ENCODE measurements at regions not wholly inside any gene's neighbourhood (a gene's known extent, or its start where the extent isn't known, plus 50 kb on each side); places are given as distances from the start of the nearest gene placed in this dataset.

- Histone ChIP-seq H3K36me3 (no peaks in the 10 kb centered on the region), H3K27ac (no peak overlapping the region), H3K27me3 (replicated peaks) (no peaks in the 10 kb centered on the region; the same call in 1 of the 2 replicates), H3K9me3 (replicated peaks) (no peaks in the 10 kb centered on the region), H3K4me1 (replicated peaks) (peaks cover 6% of the 10 kb centered on the region), H3K4me3 (no peak overlapping the region)
- DNase-seq (ENCODE audit: low read depth in 1 of 2, low spot score in 2 of 2), result peak in 1 of 2 experiments; percentile 50
These were observed 113.3 kb upstream of the SPRY2 start for GRCh38 chr13:80454245-80454644.

GRCh38 chr13:80452279-80452678 is 111.4 kb upstream of the SPRY2 start:
- Histone ChIP-seq H3K27ac (no peak overlapping the region), H3K36me3 (no peaks in the 10 kb centered on the region), H3K4me3 (no peak overlapping the region), H3K4me1 (replicated peaks) (peaks cover 6% of the 10 kb centered on the region), H3K9me3 (replicated peaks) (no peaks in the 10 kb centered on the region), H3K27me3 (replicated peaks) (no peaks in the 10 kb centered on the region; the same call in 1 of the 2 replicates)
- DNase-seq (ENCODE audit: low read depth in 1 of 2, low spot score in 2 of 2), result no peak

- Histone ChIP-seq H3K4me1 (replicated peaks) (peaks cover 6% of the 10 kb centered on the region), H3K9me3 (replicated peaks) (no peaks in the 10 kb centered on the region), H3K27me3 (replicated peaks) (no peaks in the 10 kb centered on the region; the same call in 1 of the 2 replicates), H3K36me3 (no peaks in the 10 kb centered on the region), H3K4me3 (no peak overlapping the region), H3K27ac (no peak overlapping the region)
- no peak for DNase-seq (ENCODE audit: low read depth in 1 of 2, low spot score in 2 of 2)
These were observed 110.7 kb upstream of the SPRY2 start for GRCh38 chr13:80451641-80452040.

- Histone ChIP-seq H3K4me3 (no peak overlapping the region), H3K9me3 (replicated peaks) (no peaks in the 10 kb centered on the region), H3K27me3 (replicated peaks) (no peaks in the 10 kb centered on the region; the same call in 1 of the 2 replicates), H3K36me3 (no peaks in the 10 kb centered on the region), H3K27ac (no peak overlapping the region), H3K4me1 (replicated peaks) (peaks cover 6% of the 10 kb centered on the region)
- no peak for DNase-seq (ENCODE audit: low read depth in 1 of 2, low spot score in 2 of 2)
These were observed 109.5 kb upstream of the SPRY2 start for GRCh38 chr13:80450386-80450785.

- H3K27me3 ChIP-seq (replicated peaks), result no peaks in the 10 kb centered on the region; the same call in 1 of the 2 replicates
- no peaks in the 10 kb centered on the region for H3K9me3 ChIP-seq (replicated peaks)
- H3K4me3 ChIP-seq, result no peak overlapping the region
- H3K36me3 ChIP-seq, result no peaks in the 10 kb centered on the region
- no peak for DNase-seq (ENCODE audit: low read depth in 1 of 2, low spot score in 2 of 2)
- H3K27ac ChIP-seq, result no peak overlapping the region
- H3K4me1 ChIP-seq (replicated peaks), result no peaks in the 10 kb centered on the region
These were observed 107.8 kb upstream of the SPRY2 start for GRCh38 chr13:80448725-80449124.

GRCh38 chr13:80447747-80448146 is 106.8 kb upstream of the SPRY2 start:
- no peak overlapping the region for H3K4me3 ChIP-seq
- H3K4me1 ChIP-seq (replicated peaks), result no peaks in the 10 kb centered on the region
- H3K36me3 ChIP-seq, result no peaks in the 10 kb centered on the region
- H3K9me3 ChIP-seq (replicated peaks), result no peaks in the 10 kb centered on the region
- no peak for DNase-seq (ENCODE audit: low read depth in 1 of 2, low spot score in 2 of 2)
- no peak overlapping the region for H3K27ac ChIP-seq
- no peaks in the 10 kb centered on the region; the same call in 1 of the 2 replicates for H3K27me3 ChIP-seq (replicated peaks)

GRCh38 chr13:80444240-80445015 is 103.5 kb upstream of the SPRY2 start:
- DNase-seq (ENCODE audit: low read depth in 1 of 2, low spot score in 2 of 2), result no peak
- H3K9me3 ChIP-seq (replicated peaks), result no peaks in the 10 kb centered on the region

GRCh38 chr13:80442609-80443008 is 101.7 kb upstream of the SPRY2 start:
- no peaks in the 10 kb centered on the region for H3K27me3 ChIP-seq (replicated peaks)
- H3K4me3 ChIP-seq, result no peak overlapping the region
- no peak for DNase-seq (ENCODE audit: low read depth in 1 of 2, low spot score in 2 of 2)
- no peaks in the 10 kb centered on the region for H3K9me3 ChIP-seq (replicated peaks)
- no peaks in the 10 kb centered on the region for H3K36me3 ChIP-seq
- H3K4me1 ChIP-seq (replicated peaks), result no peaks in the 10 kb centered on the region
- H3K27ac ChIP-seq, result no peak overlapping the region

More at GRCh38 chr13:80444240-80445015, 103.5 kb upstream of the SPRY2 start:
- Histone ChIP-seq H3K27ac (no peak overlapping the region), H3K4me3 (no peak overlapping the region), H3K4me1 (replicated peaks) (no peaks in the 10 kb centered on the region), H3K36me3 (no peaks in the 10 kb centered on the region), H3K27me3 (replicated peaks) (no peaks in the 10 kb centered on the region)

GRCh38 chr13:80441968-80442367 is 101.0 kb upstream of the SPRY2 start:
- Histone ChIP-seq H3K27me3 (replicated peaks) (no peaks in the 10 kb centered on the region), H3K36me3 (no peaks in the 10 kb centered on the region), H3K9me3 (replicated peaks) (no peaks in the 10 kb centered on the region), H3K4me1 (replicated peaks) (no peaks in the 10 kb centered on the region), H3K27ac (no peak overlapping the region), H3K4me3 (no peak overlapping the region)
- DNase-seq (ENCODE audit: low read depth in 1 of 2, low spot score in 2 of 2), result no peak

GRCh38 chr13:80438521-80438920 is 97.6 kb upstream of the SPRY2 start:
- Histone ChIP-seq H3K27ac (no peak overlapping the region), H3K4me3 (no peak overlapping the region), H3K9me3 (replicated peaks) (no peaks in the 10 kb centered on the region), H3K27me3 (replicated peaks) (no peaks in the 10 kb centered on the region), H3K36me3 (no peaks in the 10 kb centered on the region), H3K4me1 (replicated peaks) (no peaks in the 10 kb centered on the region)
- DNase-seq (ENCODE audit: low read depth in 1 of 2, low spot score in 2 of 2), result no peak

GRCh38 chr13:80437231-80437630 is 96.3 kb upstream of the SPRY2 start:
- Histone ChIP-seq H3K27me3 (replicated peaks) (no peaks in the 10 kb centered on the region), H3K4me3 (no peak overlapping the region), H3K36me3 (no peaks in the 10 kb centered on the region), H3K4me1 (replicated peaks) (no peaks in the 10 kb centered on the region), H3K27ac (no peak overlapping the region), H3K9me3 (replicated peaks) (no peaks in the 10 kb centered on the region)
- DNase-seq (ENCODE audit: low read depth in 1 of 2, low spot score in 2 of 2), result no peak

GRCh38 chr13:80436571-80437169 is 95.7 kb upstream of the SPRY2 start:
- no peaks in the 10 kb centered on the region for H3K36me3 ChIP-seq
- DNase-seq (ENCODE audit: low read depth in 1 of 2, low spot score in 2 of 2), result no peak
- H3K9me3 ChIP-seq (replicated peaks), result no peaks in the 10 kb centered on the region
- no peaks in the 10 kb centered on the region for H3K4me1 ChIP-seq (replicated peaks)
- H3K4me3 ChIP-seq, result no peak overlapping the region
- no peak overlapping the region for H3K27ac ChIP-seq
- H3K27me3 ChIP-seq (replicated peaks), result no peaks in the 10 kb centered on the region

- H3K36me3 ChIP-seq, result no peaks in the 10 kb centered on the region
- no peaks in the 10 kb centered on the region for H3K4me1 ChIP-seq (replicated peaks)
- H3K4me3 ChIP-seq, result no peak overlapping the region
- H3K27ac ChIP-seq, result no peak overlapping the region
- no peaks in the 10 kb centered on the region for H3K9me3 ChIP-seq (replicated peaks)
- DNase-seq (ENCODE audit: low read depth in 1 of 2, low spot score in 2 of 2), result no peak
- no peaks in the 10 kb centered on the region for H3K27me3 ChIP-seq (replicated peaks)
These were observed 89.6 kb upstream of the SPRY2 start for GRCh38 chr13:80430561-80430960.

GRCh38 chr13:80428349-80429096 is 87.6 kb upstream of the SPRY2 start:
- DNase-seq (ENCODE audit: low read depth in 1 of 2, low spot score in 2 of 2), result no peak
- Histone ChIP-seq H3K4me3 (no peak overlapping the region), H3K27me3 (replicated peaks) (no peaks in the 10 kb centered on the region), H3K9me3 (replicated peaks) (peaks cover 5% of the 10 kb centered on the region), H3K36me3 (peaks cover 4% of the 10 kb centered on the region; the same call in 1 of the 2 replicates), H3K27ac (no peak overlapping the region), H3K4me1 (replicated peaks) (no peaks in the 10 kb centered on the region)
